ENCODE measurements at regions not wholly inside any gene's neighbourhood (a gene's known extent, or its start where the extent isn't known, plus 50 kb on each side); places are given as distances from the start of the nearest gene placed in this dataset.

DNA sequence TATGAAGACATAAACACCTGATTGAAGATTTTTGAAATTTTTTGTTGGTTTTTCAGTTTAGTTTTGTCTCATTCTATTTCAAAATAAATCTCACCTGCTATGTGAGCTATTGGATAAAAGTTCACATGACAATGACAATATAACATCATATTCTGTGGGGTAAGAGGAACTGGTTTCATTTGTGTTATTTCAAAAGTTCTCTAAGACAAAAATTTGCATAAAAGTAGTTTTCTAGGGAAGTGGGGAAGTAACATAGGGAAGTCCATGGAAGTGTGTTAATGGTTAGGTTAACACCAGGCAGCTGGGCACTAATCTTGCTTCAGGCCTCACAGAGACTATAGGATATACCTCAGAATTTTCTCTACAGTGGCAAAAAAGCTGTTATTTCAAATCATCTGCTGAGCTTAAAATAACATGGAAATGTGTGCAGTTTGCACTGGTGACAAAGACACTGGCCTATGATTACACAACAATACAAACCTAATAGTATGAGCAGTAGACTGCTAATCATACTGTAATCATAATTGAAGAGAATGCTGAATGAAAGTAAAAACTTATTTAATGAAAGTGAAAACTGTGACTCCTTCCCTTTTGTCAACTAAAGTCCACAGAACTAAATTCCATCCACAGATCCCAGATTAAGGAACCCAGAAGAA is 710.6 kb upstream of the TMEM132C start:
- TF ChIP-seq ZFX (IDR thresholded peaks at IDR 0.05), result no peak
- H3K27ac ChIP-seq, result no peak overlapping the region

DNA sequence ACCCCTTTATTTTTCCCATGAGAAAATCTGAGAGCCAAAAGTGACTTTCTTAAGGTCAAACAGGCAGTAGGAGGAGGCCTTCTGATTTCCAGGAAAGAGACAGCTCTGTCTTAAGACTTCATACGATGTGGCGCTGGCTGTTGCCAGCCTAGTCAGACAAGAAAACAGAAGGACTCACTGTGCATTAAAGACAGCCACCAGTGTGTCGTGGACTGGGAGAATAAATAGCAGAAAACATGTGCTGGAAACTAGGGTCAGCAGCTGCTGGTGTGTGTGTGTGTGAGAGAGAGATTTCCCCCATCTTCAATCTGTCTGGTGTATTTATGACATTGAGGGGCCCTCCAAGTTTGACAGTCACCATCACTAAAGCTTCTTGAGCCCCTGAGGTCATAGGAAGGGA is 708.6 kb upstream of the TMEM132C start:
- TF ChIP-seq, protein P1, sequence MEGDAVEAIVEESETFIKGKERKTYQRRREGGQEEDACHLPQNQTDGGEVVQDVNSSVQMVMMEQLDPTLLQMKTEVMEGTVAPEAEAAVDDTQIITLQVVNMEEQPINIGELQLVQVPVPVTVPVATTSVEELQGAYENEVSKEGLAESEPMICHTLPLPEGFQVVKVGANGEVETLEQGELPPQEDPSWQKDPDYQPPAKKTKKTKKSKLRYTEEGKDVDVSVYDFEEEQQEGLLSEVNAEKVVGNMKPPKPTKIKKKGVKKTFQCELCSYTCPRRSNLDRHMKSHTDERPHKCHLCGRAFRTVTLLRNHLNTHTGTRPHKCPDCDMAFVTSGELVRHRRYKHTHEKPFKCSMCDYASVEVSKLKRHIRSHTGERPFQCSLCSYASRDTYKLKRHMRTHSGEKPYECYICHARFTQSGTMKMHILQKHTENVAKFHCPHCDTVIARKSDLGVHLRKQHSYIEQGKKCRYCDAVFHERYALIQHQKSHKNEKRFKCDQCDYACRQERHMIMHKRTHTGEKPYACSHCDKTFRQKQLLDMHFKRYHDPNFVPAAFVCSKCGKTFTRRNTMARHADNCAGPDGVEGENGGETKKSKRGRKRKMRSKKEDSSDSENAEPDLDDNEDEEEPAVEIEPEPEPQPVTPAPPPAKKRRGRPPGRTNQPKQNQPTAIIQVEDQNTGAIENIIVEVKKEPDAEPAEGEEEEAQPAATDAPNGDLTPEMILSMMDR (conservative IDR thresholded peaks at IDR 0.05), result no peak
- TF ChIP-seq ZFX (IDR thresholded peaks at IDR 0.05), result no peak
- no peak overlapping the region for H3K27ac ChIP-seq

DNA sequence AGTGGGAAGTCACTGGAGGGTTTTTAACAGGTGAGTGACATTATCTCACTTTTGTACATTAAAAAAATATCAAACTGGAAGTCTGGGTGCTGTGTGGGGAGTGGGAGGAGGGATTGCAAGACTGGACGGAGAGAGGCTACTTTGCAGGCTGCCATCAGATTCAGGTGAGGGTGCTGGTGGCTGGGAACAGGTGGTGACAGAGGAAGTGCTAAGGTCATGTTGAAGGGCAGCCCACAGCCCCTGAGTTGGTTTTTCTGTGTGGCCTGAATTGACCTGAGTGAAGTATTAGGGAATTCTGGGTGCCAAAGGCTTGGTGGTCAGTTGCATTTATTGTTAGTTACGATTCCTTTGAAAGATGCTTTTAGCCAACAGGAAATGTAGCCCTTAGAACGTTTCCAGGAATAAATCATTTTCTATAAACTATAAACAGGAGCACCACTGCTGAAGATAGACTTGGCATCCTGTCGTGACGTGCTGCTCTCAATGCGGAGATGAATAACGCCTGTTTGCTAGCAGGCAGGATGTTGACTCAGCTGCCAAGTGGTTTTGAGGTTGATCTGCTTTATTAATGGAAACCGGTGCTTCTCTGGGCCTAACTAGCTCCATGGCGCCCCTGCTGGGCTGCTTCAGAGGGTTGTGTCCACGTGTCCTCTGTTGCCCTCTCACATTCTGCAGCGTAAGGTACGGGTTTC is 707.5 kb upstream of the TMEM132C start:
- no peak overlapping the region for H3K27ac ChIP-seq
- no peak for TF ChIP-seq ZFX (IDR thresholded peaks at IDR 0.05)
- TF ChIP-seq, protein P1 (conservative IDR thresholded peaks at IDR 0.05), result peak; percentile 44

DNA sequence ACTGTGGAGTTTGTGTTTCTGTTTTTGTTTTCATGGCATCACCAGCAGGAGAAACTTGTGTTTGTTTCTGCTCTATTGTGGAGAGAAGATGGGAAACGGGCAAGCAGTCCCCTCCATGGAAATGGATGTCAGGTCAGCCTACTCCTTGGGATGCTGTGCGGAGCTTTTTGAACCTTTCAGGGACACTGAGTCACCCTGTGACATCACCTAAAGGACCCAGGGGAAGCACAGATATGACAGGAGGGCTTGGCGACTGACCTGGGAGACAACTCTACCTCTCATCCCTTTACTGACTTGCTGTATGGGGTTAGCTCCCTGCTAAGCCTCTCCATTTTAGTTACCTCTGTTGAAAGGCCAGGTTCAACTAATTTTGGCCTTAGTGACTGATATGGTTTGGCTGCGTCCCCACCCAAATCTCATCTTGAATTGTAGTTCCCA is 706.9 kb upstream of the TMEM132C start:
- TF ChIP-seq, protein P1 (conservative IDR thresholded peaks at IDR 0.05), result peak; percentile 21
- no peak for TF ChIP-seq ZFX (IDR thresholded peaks at IDR 0.05)
- no peak overlapping the region for H3K27ac ChIP-seq

DNA sequence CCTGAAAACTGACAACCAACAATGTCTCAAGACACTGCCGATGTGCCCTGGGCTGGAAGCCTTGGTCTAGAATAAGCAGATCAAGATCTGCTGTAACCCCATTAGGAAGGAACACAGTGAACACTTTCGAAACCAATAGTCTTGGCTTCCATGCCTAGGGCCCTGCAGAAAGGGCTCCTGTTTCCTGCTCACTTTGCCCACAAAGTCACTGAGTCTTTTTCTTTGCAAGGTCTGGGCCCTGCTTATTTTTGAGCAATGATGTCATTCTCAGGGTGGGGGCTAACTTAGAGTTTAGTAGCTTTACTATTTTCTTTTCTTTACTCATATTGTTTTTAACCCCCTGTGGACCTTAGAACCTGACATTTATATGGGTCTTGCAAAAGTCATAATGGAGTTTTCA is 704.2 kb upstream of the TMEM132C start:
- H3K27ac ChIP-seq, result no peak overlapping the region
- no peak for TF ChIP-seq ZFX (IDR thresholded peaks at IDR 0.05)
- TF ChIP-seq, protein P1 (conservative IDR thresholded peaks at IDR 0.05), result no peak

DNA sequence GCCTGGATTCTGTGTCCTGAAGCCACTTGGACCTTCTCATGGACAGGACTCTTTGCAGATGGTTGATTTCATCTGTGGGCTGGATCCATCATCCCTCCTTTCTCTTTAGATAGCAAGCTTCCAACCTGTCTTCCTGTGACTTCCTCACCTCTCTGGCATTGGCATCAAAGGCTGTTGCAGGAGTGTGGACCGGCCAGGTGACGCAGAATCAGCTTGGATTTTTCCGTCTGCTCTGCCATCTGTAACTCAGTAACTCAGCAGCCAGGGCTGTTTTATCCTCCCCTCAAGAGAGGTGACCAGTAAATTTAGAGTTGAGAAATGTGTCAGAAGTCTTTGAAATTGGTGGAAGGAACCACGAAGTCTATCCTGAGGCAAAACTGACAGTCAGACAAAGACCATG is 701.7 kb upstream of the TMEM132C start:
- TF ChIP-seq ZFX (IDR thresholded peaks at IDR 0.05), result no peak
- TF ChIP-seq, protein P1 (conservative IDR thresholded peaks at IDR 0.05), result no peak
- H3K27ac ChIP-seq, result no peak overlapping the region

DNA sequence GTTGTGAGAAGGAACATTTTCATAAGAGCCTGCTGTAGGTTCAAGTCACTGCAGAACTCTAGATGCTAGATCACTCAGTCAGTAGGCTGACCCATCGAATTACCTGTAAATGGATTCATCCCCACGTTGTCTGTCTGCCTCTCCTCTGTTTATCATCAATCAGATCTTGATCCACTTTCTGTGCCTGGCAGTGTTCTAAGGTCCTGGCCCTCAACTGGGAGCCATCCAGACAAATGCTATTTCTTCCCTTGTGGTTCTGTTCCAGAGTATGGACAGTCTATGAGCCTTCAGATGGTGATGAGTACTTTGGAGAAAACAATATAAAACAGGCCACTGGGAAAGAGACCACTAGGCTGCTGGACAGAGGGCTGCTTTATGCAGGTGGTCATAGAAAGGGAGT is 699.4 kb upstream of the TMEM132C start:
- no peak for TF ChIP-seq ZFX (IDR thresholded peaks at IDR 0.05)
- TF ChIP-seq, protein P1 (conservative IDR thresholded peaks at IDR 0.05), result no peak
- H3K27ac ChIP-seq, result no peak overlapping the region
